ENCODE measurements at regions not wholly inside any gene's neighbourhood (a gene's known extent, or its start where the extent isn't known, plus 50 kb on each side); places are given as distances from the start of the nearest gene placed in this dataset.

GRCh38 chr5:5591567-5591966, 169.1 kb downstream of the ICE1 start:
- TF ChIP-seq, protein P1, sequence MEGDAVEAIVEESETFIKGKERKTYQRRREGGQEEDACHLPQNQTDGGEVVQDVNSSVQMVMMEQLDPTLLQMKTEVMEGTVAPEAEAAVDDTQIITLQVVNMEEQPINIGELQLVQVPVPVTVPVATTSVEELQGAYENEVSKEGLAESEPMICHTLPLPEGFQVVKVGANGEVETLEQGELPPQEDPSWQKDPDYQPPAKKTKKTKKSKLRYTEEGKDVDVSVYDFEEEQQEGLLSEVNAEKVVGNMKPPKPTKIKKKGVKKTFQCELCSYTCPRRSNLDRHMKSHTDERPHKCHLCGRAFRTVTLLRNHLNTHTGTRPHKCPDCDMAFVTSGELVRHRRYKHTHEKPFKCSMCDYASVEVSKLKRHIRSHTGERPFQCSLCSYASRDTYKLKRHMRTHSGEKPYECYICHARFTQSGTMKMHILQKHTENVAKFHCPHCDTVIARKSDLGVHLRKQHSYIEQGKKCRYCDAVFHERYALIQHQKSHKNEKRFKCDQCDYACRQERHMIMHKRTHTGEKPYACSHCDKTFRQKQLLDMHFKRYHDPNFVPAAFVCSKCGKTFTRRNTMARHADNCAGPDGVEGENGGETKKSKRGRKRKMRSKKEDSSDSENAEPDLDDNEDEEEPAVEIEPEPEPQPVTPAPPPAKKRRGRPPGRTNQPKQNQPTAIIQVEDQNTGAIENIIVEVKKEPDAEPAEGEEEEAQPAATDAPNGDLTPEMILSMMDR (IDR thresholded peaks at IDR 0.05): no peak
- no peak for TF ChIP-seq EZH2phosphoT487 (IDR thresholded peaks at IDR 0.05)

Measured in neural progenitor cell (in vitro differentiated cells).